Mammary epithelial cell (primary cell): ENCODE measurements at regions not wholly inside any gene's neighbourhood (a gene's known extent, or its start where the extent isn't known, plus 50 kb on each side); places are given as distances from the start of the nearest gene placed in this dataset.

Source experiments
- EZH2 ChIP-seq: IDR thresholded peaks from 2 replicates; pipeline ENCODE4 v1.6.1; 2012; ENCODE audit warnings: low read length, inconsistent platforms, borderline replicate concordance
- TF ChIP-seq, protein P1 (sequence below), 2 donors: IDR thresholded peaks in 1 of 2; conservative IDR thresholded peaks in 1 of 2; 2 replicates each; pipeline ENCODE4 v1.5.1; 2011 to 2012; ENCODE audit warnings: inconsistent platforms in 2 of 2, low read length in 2 of 2, mild to moderate bottlenecking in 2 of 2, control low read depth in 1 of 2, low read depth in 1 of 2; ENCODE audit not compliant: insufficient read depth in 1 of 2; ENCODE audit errors: extremely low read depth in 1 of 2

DNA sequence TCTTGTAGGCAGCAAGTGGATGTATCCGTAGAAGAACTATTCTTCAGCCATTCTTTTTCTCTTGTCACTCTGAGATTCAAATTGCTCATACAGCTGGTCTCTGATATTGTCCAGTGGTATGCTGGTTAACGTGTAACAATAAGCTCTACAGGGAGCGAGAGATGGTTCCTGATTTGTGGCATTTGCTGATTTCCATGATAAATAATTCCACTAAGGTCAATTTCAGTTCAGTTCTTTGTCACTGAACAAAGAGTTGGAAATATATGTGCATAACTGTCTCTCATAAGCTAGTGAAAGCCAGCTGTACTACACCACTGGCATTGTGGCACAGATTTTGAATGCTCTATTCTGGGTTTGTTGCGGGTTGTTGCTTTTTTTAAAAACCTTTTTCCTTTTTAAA is 131.7 kb downstream of the MTHFS start:
- TF ChIP-seq, protein P1, sequence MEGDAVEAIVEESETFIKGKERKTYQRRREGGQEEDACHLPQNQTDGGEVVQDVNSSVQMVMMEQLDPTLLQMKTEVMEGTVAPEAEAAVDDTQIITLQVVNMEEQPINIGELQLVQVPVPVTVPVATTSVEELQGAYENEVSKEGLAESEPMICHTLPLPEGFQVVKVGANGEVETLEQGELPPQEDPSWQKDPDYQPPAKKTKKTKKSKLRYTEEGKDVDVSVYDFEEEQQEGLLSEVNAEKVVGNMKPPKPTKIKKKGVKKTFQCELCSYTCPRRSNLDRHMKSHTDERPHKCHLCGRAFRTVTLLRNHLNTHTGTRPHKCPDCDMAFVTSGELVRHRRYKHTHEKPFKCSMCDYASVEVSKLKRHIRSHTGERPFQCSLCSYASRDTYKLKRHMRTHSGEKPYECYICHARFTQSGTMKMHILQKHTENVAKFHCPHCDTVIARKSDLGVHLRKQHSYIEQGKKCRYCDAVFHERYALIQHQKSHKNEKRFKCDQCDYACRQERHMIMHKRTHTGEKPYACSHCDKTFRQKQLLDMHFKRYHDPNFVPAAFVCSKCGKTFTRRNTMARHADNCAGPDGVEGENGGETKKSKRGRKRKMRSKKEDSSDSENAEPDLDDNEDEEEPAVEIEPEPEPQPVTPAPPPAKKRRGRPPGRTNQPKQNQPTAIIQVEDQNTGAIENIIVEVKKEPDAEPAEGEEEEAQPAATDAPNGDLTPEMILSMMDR (conservative IDR thresholded peaks at IDR 0.05 in 1 of 2, IDR thresholded peaks at IDR 0.05 in 1 of 2; ENCODE audit: extremely low read depth in 1 of 2, insufficient read depth in 1 of 2, low read depth in 1 of 2, low read length in 2 of 2), result no peak
- no peak for TF ChIP-seq EZH2
